Kidney (tissue), 13 donors: ENCODE measurements at regions not wholly inside any gene's neighbourhood (a gene's known extent, or its start where the extent isn't known, plus 50 kb on each side); places are given as distances from the start of the nearest gene placed in this dataset.

Source experiments
- DNase-seq, 5 donors: peaks; one replicate each; pipeline ENCODE4 v3.0.0-alpha.2; 2013 to 2020
- FAIRE-seq: peaks from 2 replicates; lab custom pipeline; 2012; peaks lifted over from hg19 to GRCh38; lab: Jason Lieb, UNC
- H3K27ac ChIP-seq, 2 donors: one replicate each; pipeline ENCODE4 v1.7.0; 2013; ENCODE audit warnings: low read depth in 2 of 2, low read length in 2 of 2, inconsistent platforms in 1 of 2
- H3K27me3 ChIP-seq: one replicate; pipeline ENCODE4 v1.7.1; 2013; ENCODE audit warnings: low read length, inconsistent platforms; ENCODE audit not compliant: control insufficient read depth, insufficient read depth
- H3K36me3 ChIP-seq, 3 donors: one replicate each; pipeline versions ENCODE4 v1.7.0 to v1.7.1; 2013; ENCODE audit warnings: low read length in 3 of 3, control low read depth in 1 of 3, inconsistent platforms in 1 of 3; ENCODE audit not compliant: insufficient read depth in 3 of 3, control insufficient read depth in 2 of 3
- H3K4me1 ChIP-seq, 3 donors: one replicate each; pipeline versions ENCODE4 v1.7.0 to v1.7.1; 2013; ENCODE audit warnings: low read length in 3 of 3, inconsistent platforms in 1 of 3, low read depth in 1 of 3; ENCODE audit not compliant: control insufficient read depth in 2 of 3, insufficient read depth in 2 of 3
- H3K4me3 ChIP-seq, 3 donors: one replicate each; pipeline versions ENCODE4 v1.7.0 to v1.8.1; 2013; ENCODE audit warnings: low read length in 3 of 3, control low read depth in 1 of 3, inconsistent platforms in 1 of 3
- H3K9ac ChIP-seq, 3 donors: one replicate each; pipeline versions ENCODE4 v1.7.0 to v1.7.1; 2013; ENCODE audit warnings: low read length in 3 of 3, control low read depth in 1 of 3, inconsistent platforms in 1 of 3
- H3K9me3 ChIP-seq, 3 donors: one replicate each; pipeline versions ENCODE4 v1.7.0 to v1.7.1; 2013; ENCODE audit warnings: low read length in 3 of 3, control low read depth in 1 of 3, inconsistent platforms in 1 of 3; ENCODE audit not compliant: control insufficient read depth in 2 of 3, insufficient read depth in 1 of 3
- CTCF ChIP-seq: IDR thresholded peaks from 3 replicates; pipeline ENCODE4 v1.5.1; 2012; ENCODE audit warnings: mild to moderate bottlenecking, moderate library complexity, borderline replicate concordance; ENCODE audit not compliant: insufficient read depth; ENCODE audit errors: extremely low read depth
- intact Hi-C: fragments of 100-400 bp; cut with DNase I; formaldehyde crosslinking; loops from one replicate; pipeline ENCODE4 v1.11.1; 2022
- donor health status: control.
- donor health status: control.
- donor health status: control.
- donor health status: control.
- donor health status: control.
- donor health status: DM: yes; HTN: yes; CAD: no.
- donor health status: Normal renal cell carcinoma (clear cell type).

GRCh38 chr12:69092137-69092536 is 147.2 kb upstream of the CPSF6 start:
- intact Hi-C loops: no loop called here
- no peaks in the 10 kb centered on the region for H3K9me3 ChIP-seq
- no peak overlapping the region for H3K27ac ChIP-seq
- no peaks in the 10 kb centered on the region for H3K27me3 ChIP-seq
- H3K4me3 ChIP-seq: no peak overlapping the region
- H3K4me1 ChIP-seq: no peaks in the 10 kb centered on the region
- DNase-seq (no peak), FAIRE-seq (no peak)
- H3K9ac ChIP-seq: no peak overlapping the region
- no peaks in the 10 kb centered on the region for H3K36me3 ChIP-seq
- no peak for TF ChIP-seq CTCF

- no peak overlapping the region for H3K4me3 ChIP-seq
- no peaks in the 10 kb centered on the region for H3K9me3 ChIP-seq
- no peak for FAIRE-seq
- DNase-seq: no peak
- no peak for TF ChIP-seq CTCF
- intact Hi-C loops: no loop called here
- H3K27me3 ChIP-seq: no peaks in the 10 kb centered on the region
- H3K9ac ChIP-seq: no peak overlapping the region
- no peaks in the 10 kb centered on the region for H3K4me1 ChIP-seq
- H3K27ac ChIP-seq: no peak overlapping the region
- H3K36me3 ChIP-seq: no peaks in the 10 kb centered on the region
Observed at GRCh38 chr12:69094606-69095216, 144.7 kb upstream of the CPSF6 start.

- no peaks in the 10 kb centered on the region for H3K4me1 ChIP-seq
- H3K36me3 ChIP-seq: no peaks in the 10 kb centered on the region
- no peak overlapping the region for H3K9ac ChIP-seq
- TF ChIP-seq CTCF: no peak
- DNase-seq (no peak), FAIRE-seq (no peak)
- H3K27me3 ChIP-seq: no peaks in the 10 kb centered on the region
- no peaks in the 10 kb centered on the region for H3K9me3 ChIP-seq
- no peak overlapping the region for H3K27ac ChIP-seq
- intact Hi-C loops: no loop called here
- H3K4me3 ChIP-seq: no peak overlapping the region
Observed at GRCh38 chr12:69095765-69096477, 143.4 kb upstream of the CPSF6 start.
